Ovary (tissue), 7 donors: ENCODE measurements at regions not wholly inside any gene's neighbourhood (a gene's known extent, or its start where the extent isn't known, plus 50 kb on each side); places are given as distances from the start of the nearest gene placed in this dataset.

Experiments
- DNase-seq, 5 donors: peaks; one replicate each; pipeline ENCODE4 v3.0.0-alpha.2; 2019 to 2020
- H3K27ac ChIP-seq, 2 donors: fragments of 200-600 bp; one replicate each; pipeline versions ENCODE4 v1.5.1 to v1.8.0; 2019 to 2022
- H3K27me3 ChIP-seq: fragments of 200-600 bp; one replicate; pipeline ENCODE4 v1.8.0; 2022
- H3K36me3 ChIP-seq: fragments of 200-600 bp; sonication (generic); one replicate; pipeline ENCODE4 v1.5.1; 2019
- H3K4me1 ChIP-seq: one replicate; pipeline ENCODE4 v1.8.1; 2013; ENCODE audit warnings: mild to moderate bottlenecking, moderate library complexity; ENCODE audit not compliant: insufficient read depth
- H3K4me3 ChIP-seq: fragments of 200-600 bp; sonication (generic); one replicate; pipeline ENCODE4 v1.5.1; 2017
- H3K9me3 ChIP-seq, 2 donors: fragments of 200-600 bp in 1 of 2; sonication (generic) in 1 of 2; one replicate each; pipeline versions ENCODE4 v1.5.1 to v1.8.1; 2013 to 2019; ENCODE audit warnings: mild to moderate bottlenecking in 1 of 2, moderate library complexity in 1 of 2
- CTCF ChIP-seq, 3 donors: fragments of 450-650 bp in 2 of 3; fragments of 200-600 bp in 1 of 3; IDR thresholded peaks; one replicate each; pipeline versions ENCODE4 v1.5.1 to v1.8.0; 2016 to 2022; ENCODE audit warnings: antibody characterized with exemption in 3 of 3, mild to moderate bottlenecking in 1 of 3
- EP300 ChIP-seq: sonication (generic); formaldehyde crosslinking; IDR thresholded peaks from one replicate; pipeline ENCODE4 v1.6.1; 2017; ENCODE audit warnings: antibody characterized with exemption
- POLR2A ChIP-seq: fragments of 450-650 bp; IDR thresholded peaks from one replicate; pipeline ENCODE4 v1.6.1; 2017; ENCODE audit warnings: antibody characterized with exemption, mild to moderate bottlenecking, moderate library complexity
- WGBS, 3 donors: extraction: QIAGEN DNeasy Blood & Tissue Kit in 1 of 3; methylation state at CpG; one replicate each; pipeline versions ENCODE4 v1.1.5 to v1.1.7; 2013 to 2017; 5-methylcytosine and 5-hydroxymethylcytosine counted together
- intact Hi-C, 4 donors: fragments of 100-400 bp; cut with DNase I; formaldehyde crosslinking; loops; one replicate each; pipeline versions ENCODE4 v1.11.0 to v1.15.1; 2022 to 2023
- donor health status: DM: no; HTN: no; CAD: no; lungs with moderate emphysema.
- donor health status: DM: no; HTN: no; CAD: no.
- donor health status: Bipolar disorder and iron deficiency.
- donor health status: DM: no; HTN: no; CAD: no.
- donor health status: DM: yes; HTN: yes; CAD: no.

GRCh38 chr3:26358405-26358804 is 264.2 kb upstream of the LRRC3B start:
- DNase-seq, result no peak
- H3K4me3 ChIP-seq, result no peak overlapping the region
- H3K36me3 ChIP-seq, result no peaks in the 10 kb centered on the region
- no peaks in the 10 kb centered on the region for H3K27me3 ChIP-seq
- H3K9me3 ChIP-seq, result no peaks in the 10 kb centered on the region
- no peak for TF ChIP-seq POLR2A
- TF ChIP-seq CTCF (IDR thresholded peaks at IDR 0.05), result no peak
- no peak for TF ChIP-seq EP300
- no peaks in the 10 kb centered on the region for H3K4me1 ChIP-seq
- no peak overlapping the region for H3K27ac ChIP-seq
- intact Hi-C loops, result no loop called here

- Histone ChIP-seq H3K27ac (no peak overlapping the region), H3K4me3 (no peak overlapping the region), H3K4me1 (no peaks in the 10 kb centered on the region), H3K36me3 (no peaks in the 10 kb centered on the region), H3K9me3 (no peaks in the 10 kb centered on the region), H3K27me3 (no peaks in the 10 kb centered on the region)
- DNase-seq, result no peak
- 88 to 94% (median 91%) methylated on average over 2 of the region's 2 CpGs for WGBS, 3 donors
- intact Hi-C loops, result no loop called here
- no peak for TF ChIP-seq CTCF (IDR thresholded peaks at IDR 0.05)
- no peak for TF ChIP-seq EP300
- TF ChIP-seq POLR2A, result no peak
Observed at GRCh38 chr3:26365706-26366105, 256.9 kb upstream of the LRRC3B start.

- Histone ChIP-seq H3K36me3 (no peaks in the 10 kb centered on the region), H3K4me3 (no peak overlapping the region), H3K27me3 (no peaks in the 10 kb centered on the region), H3K9me3 (no peaks in the 10 kb centered on the region), H3K4me1 (no peaks in the 10 kb centered on the region), H3K27ac (no peak overlapping the region)
- intact Hi-C loops, result no loop called here
- no peak for DNase-seq
- no peak for TF ChIP-seq EP300
- no peak for TF ChIP-seq POLR2A
- TF ChIP-seq CTCF (IDR thresholded peaks at IDR 0.05), result no peak
Observed at GRCh38 chr3:26368312-26368711, 254.3 kb upstream of the LRRC3B start.

- 87 to 92% (median 91%) methylated on average over 7 of the region's 7 CpGs for WGBS, 3 donors
- no peak for DNase-seq
- H3K36me3 ChIP-seq, result no peaks in the 10 kb centered on the region
- no peaks in the 10 kb centered on the region for H3K4me1 ChIP-seq
- intact Hi-C loops, result no loop called here
- no peak overlapping the region for H3K4me3 ChIP-seq
- no peaks in the 10 kb centered on the region for H3K9me3 ChIP-seq
- no peak for TF ChIP-seq POLR2A
- no peak for TF ChIP-seq CTCF (IDR thresholded peaks at IDR 0.05)
- TF ChIP-seq EP300, result no peak
- no peaks in the 10 kb centered on the region for H3K27me3 ChIP-seq
- H3K27ac ChIP-seq, result no peak overlapping the region
Observed at GRCh38 chr3:26369133-26369532, 253.4 kb upstream of the LRRC3B start.
